Activated naive CD4-positive, alpha-beta T cell treated with anti-CD3 and anti-CD28 coated beads, Interleukin-2, amount 10 ng/mL, durations not matched to agents 7 days and 5 days (primary cell): ENCODE measurements at regions not wholly inside any gene's neighbourhood (a gene's known extent, or its start where the extent isn't known, plus 50 kb on each side); places are given as distances from the start of the nearest gene placed in this dataset.

Source experiments
- CTCF ChIA-PET: fragments of 350-600 bp; sonication (Branson Sonifier 250); formaldehyde crosslinking; loops from one replicate; lab custom pipeline; 2021; ENCODE audit warnings: antibody characterized with exemption; lab: Charles Lee
- DNase-seq: peaks from one replicate; pipeline ENCODE4 v3.0.0-alpha.2; 2020
- H3K27ac Mint-ChIP-seq: one replicate; pipeline ENCODE4 v1.8.0; 2021; ENCODE audit warnings: mild to moderate bottlenecking, moderate library complexity, mixed read lengths
- H3K27me3 Mint-ChIP-seq: one replicate; pipeline ENCODE4 v1.8.0; 2021; ENCODE audit warnings: mild to moderate bottlenecking, mixed read lengths
- H3K36me3 Mint-ChIP-seq: one replicate; pipeline ENCODE4 v1.8.0; 2021; ENCODE audit warnings: mixed read lengths
- H3K4me1 Mint-ChIP-seq: one replicate; pipeline ENCODE4 v1.8.0; 2021; ENCODE audit warnings: mixed read lengths
- H3K4me3 Mint-ChIP-seq: one replicate; pipeline ENCODE4 v1.8.0; 2021; ENCODE audit warnings: mild to moderate bottlenecking, moderate library complexity, mixed read lengths
- H3K9me3 Mint-ChIP-seq: one replicate; pipeline ENCODE4 v1.8.0; 2021; ENCODE audit warnings: mixed read lengths

DNA sequence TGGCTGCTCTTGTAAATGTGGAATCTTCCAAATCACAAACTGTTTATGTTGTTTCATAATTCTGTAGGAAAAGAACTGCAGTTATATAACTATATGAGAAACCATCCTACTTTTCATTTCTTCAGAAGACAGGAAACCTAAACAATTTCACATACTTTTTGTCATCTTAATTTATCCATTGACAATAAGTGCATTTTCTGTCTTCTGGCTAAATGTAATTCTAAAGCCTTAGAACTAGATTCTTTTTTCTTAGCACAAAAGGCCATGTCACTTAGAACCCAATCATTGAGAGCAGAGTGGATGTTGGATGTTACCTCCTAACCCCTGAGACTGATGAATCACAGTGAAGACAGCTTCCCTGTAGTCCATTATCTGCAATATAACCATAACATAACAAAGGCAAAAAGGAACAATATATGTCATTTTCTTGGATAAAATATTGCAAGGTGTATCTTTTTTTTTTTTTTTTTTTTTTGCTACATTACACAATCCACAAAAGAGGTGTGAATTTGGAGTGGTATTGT, 410.2 kb upstream of the PRMT6 start:
- H3K27me3 Mint-ChIP-seq = no peaks in the 10 kb centered on the region
- no peak for DNase-seq
- H3K36me3 Mint-ChIP-seq = no peaks in the 10 kb centered on the region
- peaks cover 4% of the 10 kb centered on the region for H3K9me3 Mint-ChIP-seq
- no peaks in the 10 kb centered on the region for H3K4me1 Mint-ChIP-seq
- no peak overlapping the region for H3K27ac Mint-ChIP-seq
- no peak overlapping the region for H3K4me3 Mint-ChIP-seq
- CTCF ChIA-PET = no interaction called here

DNA sequence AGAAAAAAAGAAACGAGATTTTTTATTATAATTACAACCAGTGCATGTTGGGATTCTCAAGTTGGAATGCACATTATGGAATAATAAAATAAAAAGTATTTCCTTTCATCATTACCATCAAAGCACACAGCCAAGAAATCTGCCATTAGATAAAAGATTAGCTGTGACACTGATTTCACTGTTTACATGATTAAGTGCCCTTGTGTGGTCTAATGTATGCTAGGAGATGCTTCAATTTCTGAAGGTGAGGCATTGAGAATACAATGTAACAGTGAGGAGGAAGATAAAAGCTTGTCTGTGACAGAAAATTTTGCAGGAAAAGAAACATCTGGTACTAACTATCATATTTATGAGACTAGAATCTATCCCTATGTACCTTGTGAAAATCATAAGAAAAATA, 409.7 kb upstream of the PRMT6 start:
- Mint-ChIP-seq H3K27me3 (no peaks in the 10 kb centered on the region), H3K9me3 (peaks cover 6% of the 10 kb centered on the region), H3K4me3 (no peak overlapping the region), H3K27ac (no peak overlapping the region), H3K36me3 (no peaks in the 10 kb centered on the region), H3K4me1 (no peaks in the 10 kb centered on the region)
- no peak for DNase-seq
- CTCF ChIA-PET = no interaction called here

- Mint-ChIP-seq H3K27ac (no peak overlapping the region), H3K36me3 (no peaks in the 10 kb centered on the region), H3K4me3 (no peak overlapping the region), H3K4me1 (no peaks in the 10 kb centered on the region), H3K9me3 (peaks cover 11% of the 10 kb centered on the region), H3K27me3 (no peaks in the 10 kb centered on the region)
- CTCF ChIA-PET = no interaction called here
- DNase-seq = no peak
Measured at GRCh38 chr1:106651028-106651762, 405.3 kb upstream of the PRMT6 start.

GRCh38 chr1:106659490-106660244, 396.8 kb upstream of the PRMT6 start:
- H3K36me3 Mint-ChIP-seq = no peaks in the 10 kb centered on the region
- no peaks in the 10 kb centered on the region for H3K4me1 Mint-ChIP-seq
- CTCF ChIA-PET = no interaction called here
- no peak overlapping the region for H3K4me3 Mint-ChIP-seq
- peaks cover 16% of the 10 kb centered on the region for H3K9me3 Mint-ChIP-seq
- DNase-seq = no peak
- no peaks in the 10 kb centered on the region for H3K27me3 Mint-ChIP-seq
- no peak overlapping the region for H3K27ac Mint-ChIP-seq

- Mint-ChIP-seq H3K4me3 (no peak overlapping the region), H3K4me1 (no peaks in the 10 kb centered on the region), H3K27me3 (no peaks in the 10 kb centered on the region), H3K27ac (no peak overlapping the region), H3K36me3 (no peaks in the 10 kb centered on the region), H3K9me3 (no peaks in the 10 kb centered on the region)
- DNase-seq = no peak
- CTCF ChIA-PET = no interaction called here
Measured at GRCh38 chr1:106675558-106675957, 380.9 kb upstream of the PRMT6 start.

DNA sequence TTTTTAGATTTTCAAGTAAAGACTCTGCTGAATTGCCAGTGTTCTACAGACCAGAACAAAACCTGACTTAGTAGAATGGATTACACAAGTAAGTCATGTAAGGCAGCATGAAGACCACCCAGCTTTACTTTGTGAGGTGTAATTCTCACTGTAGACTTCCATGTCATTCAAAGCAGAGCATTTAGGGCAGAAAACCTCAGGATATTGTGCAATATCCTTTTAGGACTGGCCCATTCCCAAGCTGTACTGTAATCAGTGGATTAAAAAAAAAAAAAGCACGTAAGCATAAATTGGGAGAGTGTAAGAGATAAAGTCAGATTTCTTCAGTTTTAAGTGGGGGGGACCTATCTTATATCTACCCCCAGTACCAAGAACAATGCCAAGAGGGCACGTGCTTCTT, 380.5 kb upstream of the PRMT6 start:
- H3K4me1 Mint-ChIP-seq = no peaks in the 10 kb centered on the region
- H3K27me3 Mint-ChIP-seq = no peaks in the 10 kb centered on the region
- no peak for DNase-seq
- H3K4me3 Mint-ChIP-seq = no peak overlapping the region
- no peak overlapping the region for H3K27ac Mint-ChIP-seq
- CTCF ChIA-PET = no interaction called here
- no peaks in the 10 kb centered on the region for H3K36me3 Mint-ChIP-seq
- no peaks in the 10 kb centered on the region for H3K9me3 Mint-ChIP-seq

DNA sequence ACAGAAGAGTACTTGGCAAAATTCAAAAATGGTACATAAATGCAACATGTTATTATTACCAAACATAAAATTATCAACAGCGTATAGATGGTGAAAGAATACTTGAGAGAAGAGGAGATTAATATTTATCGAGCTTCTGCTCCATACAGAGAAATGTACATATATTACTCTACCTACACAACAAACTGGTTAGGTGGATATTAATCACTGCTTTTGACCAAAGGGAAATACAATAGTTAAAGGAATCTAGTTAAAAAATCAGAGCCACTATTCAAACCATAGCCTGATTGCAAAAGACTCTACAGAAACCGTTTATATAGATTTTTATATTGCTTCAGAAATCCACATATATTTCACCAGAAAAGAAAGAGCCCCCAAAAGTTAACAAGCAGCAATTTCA, 379.3 kb upstream of the PRMT6 start:
- CTCF ChIA-PET = no interaction called here
- no peaks in the 10 kb centered on the region for H3K27me3 Mint-ChIP-seq
- no peak overlapping the region for H3K27ac Mint-ChIP-seq
- no peak for DNase-seq
- no peaks in the 10 kb centered on the region for H3K36me3 Mint-ChIP-seq
- H3K4me3 Mint-ChIP-seq = no peak overlapping the region
- no peaks in the 10 kb centered on the region for H3K4me1 Mint-ChIP-seq
- no peaks in the 10 kb centered on the region for H3K9me3 Mint-ChIP-seq

- CTCF ChIA-PET = no interaction called here
- H3K4me1 Mint-ChIP-seq = no peaks in the 10 kb centered on the region
- no peak overlapping the region for H3K4me3 Mint-ChIP-seq
- no peak overlapping the region for H3K27ac Mint-ChIP-seq
- DNase-seq = no peak
- no peaks in the 10 kb centered on the region for H3K36me3 Mint-ChIP-seq
- no peaks in the 10 kb centered on the region for H3K27me3 Mint-ChIP-seq
- H3K9me3 Mint-ChIP-seq = no peaks in the 10 kb centered on the region
Measured at GRCh38 chr1:106677721-106678120, 378.8 kb upstream of the PRMT6 start.

DNA sequence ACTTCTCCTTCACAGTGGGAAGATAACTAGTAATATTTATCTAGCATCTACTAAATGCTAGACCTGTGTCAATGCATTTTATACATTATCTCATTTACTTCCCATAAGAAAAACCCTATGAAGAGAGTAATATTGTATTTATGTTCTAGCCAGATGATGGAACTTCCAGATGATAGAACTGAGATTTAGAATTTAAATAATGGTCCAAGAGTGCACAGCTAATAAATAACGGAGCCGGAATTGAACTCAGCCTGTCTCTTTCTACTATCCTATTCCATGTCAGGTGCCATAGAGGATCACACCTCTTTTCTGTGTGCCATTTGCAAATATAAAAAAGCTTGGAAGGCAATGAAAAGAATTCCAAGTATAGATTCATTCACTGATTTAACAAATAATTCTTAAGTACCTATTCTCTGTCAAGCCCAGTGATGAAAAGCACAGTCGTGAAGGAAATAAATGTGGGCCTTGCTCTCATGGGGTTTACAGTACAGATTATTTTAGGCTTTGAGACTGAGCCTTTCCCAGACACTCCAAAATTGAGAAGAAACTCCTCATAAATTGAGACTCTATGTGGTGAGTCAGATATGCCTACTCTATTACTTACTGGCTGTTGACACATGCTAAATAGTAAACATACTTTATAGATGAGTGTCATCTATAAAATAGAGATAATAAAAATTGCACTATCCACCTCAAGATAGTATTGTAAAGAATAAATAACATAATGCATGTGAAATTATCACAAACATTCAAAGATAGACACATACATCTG, 378.0 kb upstream of the PRMT6 start:
- CTCF ChIA-PET = no interaction called here
- no peaks in the 10 kb centered on the region for H3K4me1 Mint-ChIP-seq
- H3K9me3 Mint-ChIP-seq = no peaks in the 10 kb centered on the region
- H3K4me3 Mint-ChIP-seq = no peak overlapping the region
- no peaks in the 10 kb centered on the region for H3K36me3 Mint-ChIP-seq
- H3K27me3 Mint-ChIP-seq = no peaks in the 10 kb centered on the region
- no peak overlapping the region for H3K27ac Mint-ChIP-seq
- no peak for DNase-seq

GRCh38 chr1:106680216-106680615, 376.3 kb upstream of the PRMT6 start:
- H3K36me3 Mint-ChIP-seq = no peaks in the 10 kb centered on the region
- no peak for DNase-seq
- CTCF ChIA-PET = no interaction called here
- H3K27ac Mint-ChIP-seq = no peak overlapping the region
- H3K4me3 Mint-ChIP-seq = no peak overlapping the region
- H3K9me3 Mint-ChIP-seq = peaks cover 4% of the 10 kb centered on the region
- H3K27me3 Mint-ChIP-seq = no peaks in the 10 kb centered on the region
- no peaks in the 10 kb centered on the region for H3K4me1 Mint-ChIP-seq

- peaks cover 4% of the 10 kb centered on the region for H3K9me3 Mint-ChIP-seq
- no peak overlapping the region for H3K27ac Mint-ChIP-seq
- H3K27me3 Mint-ChIP-seq = no peaks in the 10 kb centered on the region
- CTCF ChIA-PET = no interaction called here
- no peaks in the 10 kb centered on the region for H3K4me1 Mint-ChIP-seq
- H3K4me3 Mint-ChIP-seq = no peak overlapping the region
- no peak for DNase-seq
- no peaks in the 10 kb centered on the region for H3K36me3 Mint-ChIP-seq
Measured at GRCh38 chr1:106680776-106681344, 375.6 kb upstream of the PRMT6 start.

DNA sequence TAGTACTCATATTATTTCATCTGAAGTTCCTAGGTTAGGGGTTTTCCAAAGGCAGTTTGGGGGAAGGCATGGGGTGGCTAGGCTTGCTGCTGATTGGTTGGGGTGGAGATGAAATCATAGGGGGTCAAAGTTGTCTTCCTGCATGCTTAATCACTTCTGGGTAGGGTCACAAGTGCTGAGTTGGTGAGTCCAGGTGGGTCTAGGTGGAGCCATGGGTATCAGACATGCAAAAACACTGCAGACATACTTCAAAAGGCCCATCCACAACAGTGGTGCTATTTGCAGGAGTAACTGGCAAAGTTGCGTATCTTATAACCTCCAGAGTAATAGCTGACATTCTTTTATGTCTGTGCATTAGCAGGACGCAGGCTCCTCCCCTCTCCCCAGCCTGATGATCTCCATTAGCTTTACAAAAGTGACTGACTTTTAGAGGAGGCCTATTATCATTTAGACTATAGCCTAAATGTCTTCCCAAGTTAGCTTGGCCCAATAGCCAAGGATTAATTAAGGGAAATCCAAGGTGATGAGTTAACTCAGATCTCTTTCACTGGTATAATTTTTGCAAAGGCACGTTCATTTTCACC, 374.4 kb upstream of the PRMT6 start:
- Mint-ChIP-seq H3K9me3 (peaks cover 4% of the 10 kb centered on the region), H3K27ac (no peak overlapping the region), H3K27me3 (no peaks in the 10 kb centered on the region), H3K4me1 (no peaks in the 10 kb centered on the region), H3K4me3 (no peak overlapping the region), H3K36me3 (no peaks in the 10 kb centered on the region)
- no peak for DNase-seq
- CTCF ChIA-PET = no interaction called here

- Mint-ChIP-seq H3K4me3 (no peak overlapping the region), H3K27me3 (no peaks in the 10 kb centered on the region), H3K4me1 (no peaks in the 10 kb centered on the region), H3K27ac (no peak overlapping the region), H3K36me3 (no peaks in the 10 kb centered on the region), H3K9me3 (peaks cover 10% of the 10 kb centered on the region)
- DNase-seq = no peak
- CTCF ChIA-PET = no interaction called here
Measured at GRCh38 chr1:106688446-106688845, 368.0 kb upstream of the PRMT6 start.

- H3K4me1 Mint-ChIP-seq = no peaks in the 10 kb centered on the region
- H3K9me3 Mint-ChIP-seq = peaks cover 2% of the 10 kb centered on the region
- no peaks in the 10 kb centered on the region for H3K36me3 Mint-ChIP-seq
- no peak for DNase-seq
- CTCF ChIA-PET = no interaction called here
- H3K27ac Mint-ChIP-seq = no peak overlapping the region
- no peak overlapping the region for H3K4me3 Mint-ChIP-seq
- no peaks in the 10 kb centered on the region for H3K27me3 Mint-ChIP-seq
Measured at GRCh38 chr1:106698660-106699059, 357.8 kb upstream of the PRMT6 start.
